NCI-H187 treated with DMSO at 0.1 percent for 48 hours (cell line): ENCODE measurements at regions not wholly inside any gene's neighbourhood (a gene's known extent, or its start where the extent isn't known, plus 50 kb on each side); places are given as distances from the start of the nearest gene placed in this dataset.
"Not testable (repeated sequence)": the region's sequence is repeated elsewhere in the genome, so short reads cannot be mapped to it uniquely, and the experiment has no call there.

Source experiments
- DNase-seq: peaks from one replicate; lab custom pipeline; 2025; lab: John Stamatoyannopoulos, UW

GRCh38 chr6:88454658-88455057 is 288.5 kb upstream of the CNR1 start:
- no peak for DNase-seq

DNA sequence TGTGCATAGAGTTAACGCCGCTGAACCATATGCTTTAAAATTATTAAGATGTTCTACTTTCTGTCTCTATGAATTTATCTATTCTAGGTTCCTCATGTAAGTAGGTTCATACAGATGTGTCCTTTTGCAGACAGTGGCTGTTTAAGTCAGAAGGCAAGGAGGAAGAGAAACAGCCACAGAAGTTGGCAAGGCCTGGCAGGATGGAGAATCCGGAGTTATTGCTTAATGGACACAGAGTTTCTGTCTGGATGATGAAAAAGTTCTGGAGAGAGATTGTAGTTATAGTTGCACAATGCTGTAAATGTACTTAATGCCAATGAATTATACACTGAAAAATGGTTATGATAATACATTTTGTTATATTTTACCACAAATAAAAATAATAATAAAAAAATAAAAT is 283.6 kb upstream of the CNR1 start:
- DNase-seq: no peak

- DNase-seq: no peak
Observed at GRCh38 chr6:88445188-88445965, 279.2 kb upstream of the CNR1 start.

DNA sequence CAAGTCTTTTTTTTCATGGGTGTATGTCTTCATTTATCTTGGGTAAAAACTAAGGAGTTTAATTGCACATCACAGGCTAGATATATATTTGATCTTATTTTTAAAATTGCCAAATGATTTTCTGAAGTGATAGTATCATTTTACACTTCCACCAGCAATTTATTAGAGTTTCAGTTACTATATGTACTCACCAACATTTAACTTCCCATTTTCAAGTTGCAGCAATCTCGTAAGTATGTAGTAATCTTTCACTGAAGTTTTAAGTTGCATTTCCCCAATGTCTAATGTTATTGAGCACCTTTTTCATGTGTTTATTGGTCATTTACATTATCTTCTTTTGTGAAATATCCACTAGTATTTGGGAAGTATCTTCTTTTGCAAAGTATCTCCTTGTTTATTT is 277.4 kb upstream of the CNR1 start:
- DNase-seq: no peak

DNA sequence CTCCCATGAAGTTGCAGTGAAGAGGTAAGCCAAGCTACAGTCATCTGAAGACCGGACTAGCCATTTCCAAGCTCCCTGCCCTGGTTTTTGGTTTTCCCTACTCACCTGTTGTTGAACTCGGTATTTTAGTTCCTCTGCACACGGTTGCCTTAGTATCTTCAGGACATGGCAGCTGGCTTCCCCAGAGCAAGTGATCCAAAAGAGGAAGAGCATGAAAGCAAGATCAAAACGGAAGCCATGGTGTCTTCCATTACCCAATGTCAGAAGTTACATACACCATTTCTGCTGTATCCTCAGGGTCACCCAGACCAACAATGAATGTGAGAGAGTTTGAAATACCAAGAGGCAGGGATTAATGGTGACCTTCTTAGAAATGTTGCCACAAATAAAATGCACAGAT is 276.6 kb upstream of the CNR1 start:
- no peak for DNase-seq

- DNase-seq: no peak
Observed at GRCh38 chr6:88441346-88441745, 275.2 kb upstream of the CNR1 start.

- no peak for DNase-seq
Observed at GRCh38 chr6:88428068-88428467, 261.9 kb upstream of the CNR1 start.

GRCh38 chr6:88426005-88426404 is 259.9 kb upstream of the CNR1 start:
- no peak for DNase-seq

- DNase-seq: no peak
Observed at GRCh38 chr6:88422831-88423230, 256.7 kb upstream of the CNR1 start.

DNA sequence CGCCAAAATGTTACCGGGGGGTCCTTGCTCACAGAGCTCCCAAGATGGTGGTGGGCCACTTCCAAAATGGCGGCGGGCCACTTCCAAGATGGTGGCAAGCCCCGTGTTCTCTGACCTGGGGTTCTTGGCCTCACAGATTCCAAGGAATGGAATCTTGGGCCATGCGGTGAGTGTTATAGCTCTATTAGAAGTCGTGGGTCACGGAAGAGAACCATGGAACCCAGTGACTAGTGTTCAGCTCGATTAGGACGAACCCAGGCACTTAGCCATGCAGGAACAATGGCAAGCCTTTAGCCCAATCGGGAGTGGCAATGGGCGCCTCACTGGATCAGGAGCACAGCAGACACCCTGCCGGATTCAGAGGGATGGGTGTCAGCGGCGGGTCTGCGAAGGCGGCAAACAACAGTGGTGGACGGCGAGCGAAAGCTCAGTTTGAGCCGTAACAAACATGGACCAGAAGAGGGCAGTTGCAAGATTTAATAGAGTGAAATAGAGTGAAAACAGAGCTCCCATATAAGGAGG is 254.9 kb upstream of the CNR1 start:
- DNase-seq: not testable (repeated sequence)

DNA sequence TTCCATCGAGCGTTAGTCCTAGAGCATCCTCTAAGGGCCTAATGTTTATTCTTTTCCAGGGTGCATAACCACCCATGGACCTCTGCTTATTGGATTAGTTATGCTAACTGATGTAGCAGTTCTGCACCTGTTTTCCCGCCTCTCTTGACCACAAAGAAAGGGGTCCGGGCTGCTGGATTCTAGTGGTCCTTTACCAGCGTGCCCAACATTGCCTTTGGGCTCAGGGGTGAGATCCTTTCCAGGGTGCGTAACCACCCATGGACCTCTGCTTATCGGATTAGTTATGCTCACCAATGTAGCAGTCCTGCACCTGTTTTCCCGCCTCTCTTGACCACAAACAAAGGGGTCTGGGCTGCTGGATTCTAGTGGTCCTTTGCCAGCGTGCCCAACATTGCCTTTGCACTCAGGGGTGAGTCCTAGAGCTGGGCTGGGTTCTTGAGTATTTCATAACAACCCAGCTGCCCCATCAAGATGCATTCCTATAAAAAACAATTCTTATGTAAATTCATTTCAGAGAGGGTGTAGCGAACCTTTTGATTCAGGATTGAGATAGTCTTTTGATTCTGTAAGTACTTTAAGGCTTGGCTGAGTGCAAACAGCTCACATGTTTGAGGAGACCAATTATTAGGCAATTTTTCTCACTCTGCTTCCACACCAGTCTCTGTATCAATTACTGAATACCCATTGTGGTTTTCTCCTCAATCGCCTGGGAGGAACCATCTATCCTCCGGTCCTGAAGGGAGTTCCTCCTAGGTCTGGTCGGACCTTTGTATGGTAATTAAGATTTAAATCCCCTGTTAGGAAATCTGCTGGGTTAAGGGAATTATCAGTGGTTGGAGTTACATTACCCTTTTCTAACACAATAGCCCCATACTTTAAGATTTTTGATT is 253.0 kb upstream of the CNR1 start:
- not testable (repeated sequence) for DNase-seq

GRCh38 chr6:88417361-88417760 is 251.2 kb upstream of the CNR1 start:
- not testable (repeated sequence) for DNase-seq

DNA sequence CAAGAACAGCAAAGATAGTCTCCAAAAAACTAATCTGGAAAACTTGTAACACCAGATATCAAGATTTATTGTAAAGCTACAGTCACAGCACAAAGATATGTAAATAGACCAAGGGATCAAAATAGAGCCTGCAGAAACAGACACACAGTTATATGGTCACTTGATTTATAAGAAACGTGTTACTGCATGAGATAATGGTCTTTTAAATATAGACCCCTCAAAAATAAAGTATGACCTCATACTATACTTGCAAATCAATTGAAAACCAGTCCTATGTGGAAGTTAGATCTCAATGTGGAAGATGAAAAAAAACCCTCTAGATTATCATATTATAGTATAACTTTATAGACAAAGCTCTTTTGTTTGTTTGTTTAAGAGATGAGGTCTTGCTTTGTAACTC is 247.3 kb upstream of the CNR1 start:
- no peak for DNase-seq

- DNase-seq: not testable (repeated sequence)
Observed at GRCh38 chr6:88408355-88408754, 242.2 kb upstream of the CNR1 start.

- DNase-seq: not testable (repeated sequence)
Observed at GRCh38 chr6:88406674-88407073, 240.5 kb upstream of the CNR1 start.

DNA sequence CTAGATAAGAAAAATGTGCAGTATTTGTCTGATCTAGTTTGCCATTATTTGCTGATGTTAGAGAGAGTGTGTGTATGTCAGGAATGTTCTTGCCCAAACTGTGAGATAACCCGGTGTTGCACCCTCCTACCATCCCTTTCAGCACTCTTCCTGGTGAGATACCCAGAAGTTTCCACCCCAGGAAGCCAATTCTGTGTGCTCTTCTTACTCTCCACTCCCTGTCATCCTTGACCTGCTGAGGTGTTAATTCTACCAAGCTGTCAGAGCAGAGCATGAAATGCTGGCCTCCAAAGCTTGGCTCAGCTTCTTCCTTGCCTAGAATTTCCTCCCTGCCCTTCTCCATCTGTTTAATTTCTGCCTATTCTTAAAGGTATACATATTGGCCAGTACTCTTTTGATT is 237.3 kb upstream of the CNR1 start:
- DNase-seq: no peak

DNA sequence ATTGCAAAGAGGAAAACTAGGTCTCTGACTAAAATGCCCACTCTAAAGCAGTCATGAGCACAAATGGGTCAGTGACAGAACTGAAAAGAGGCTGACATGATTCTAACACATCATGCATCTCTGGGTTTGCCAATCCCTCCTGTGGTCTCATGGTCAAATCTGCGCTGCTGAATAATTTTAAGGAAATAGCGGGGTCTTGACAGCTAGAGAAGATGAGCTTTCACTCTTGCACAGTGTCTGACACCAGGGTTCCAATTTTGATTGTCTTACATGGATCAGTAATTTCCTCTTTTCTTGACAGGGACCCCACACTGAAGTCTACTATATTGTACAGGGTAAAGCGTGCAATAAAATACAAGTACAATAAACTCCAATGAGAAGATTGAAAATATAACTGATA is 236.8 kb upstream of the CNR1 start:
- DNase-seq: no peak

DNA sequence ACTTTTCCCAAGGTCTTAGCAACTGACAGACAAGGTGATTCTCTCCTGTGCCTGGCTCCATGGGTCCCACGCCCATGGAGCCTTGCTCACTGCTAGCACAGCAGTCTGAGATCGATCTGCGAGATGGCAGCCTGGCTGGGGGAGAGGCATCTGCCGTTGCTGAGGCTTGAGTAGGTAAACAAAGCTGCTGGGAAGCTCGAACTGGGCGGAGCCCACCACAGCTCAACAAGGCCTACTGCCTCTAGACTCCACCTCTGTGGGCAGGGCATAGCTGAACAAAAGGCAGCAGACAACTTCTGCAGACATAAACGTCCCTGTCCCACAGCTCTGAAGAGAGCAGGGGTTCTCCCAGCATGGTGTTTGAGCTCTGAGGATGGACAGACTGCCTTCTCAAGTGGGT is 224.9 kb upstream of the CNR1 start:
- DNase-seq: not testable (repeated sequence)

DNA sequence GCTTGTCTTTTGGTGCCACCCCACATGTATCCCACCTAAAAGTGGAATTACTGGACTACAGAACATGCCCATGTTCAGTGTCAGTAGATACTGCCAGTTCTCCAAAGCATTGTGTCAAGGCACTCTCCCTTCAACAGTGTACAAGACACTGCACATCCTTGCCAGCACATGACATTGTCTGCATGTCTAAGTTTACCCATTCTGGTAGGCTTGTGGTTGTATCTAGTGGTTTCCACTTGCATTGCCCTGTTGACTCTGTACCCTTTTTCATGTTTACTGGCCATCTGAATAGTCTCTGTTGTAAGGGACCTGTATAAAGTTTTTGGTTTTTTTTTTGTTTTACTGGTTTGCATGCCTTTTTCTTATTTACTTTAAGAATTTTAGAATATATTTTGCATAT is 222.4 kb upstream of the CNR1 start:
- no peak for DNase-seq

DNA sequence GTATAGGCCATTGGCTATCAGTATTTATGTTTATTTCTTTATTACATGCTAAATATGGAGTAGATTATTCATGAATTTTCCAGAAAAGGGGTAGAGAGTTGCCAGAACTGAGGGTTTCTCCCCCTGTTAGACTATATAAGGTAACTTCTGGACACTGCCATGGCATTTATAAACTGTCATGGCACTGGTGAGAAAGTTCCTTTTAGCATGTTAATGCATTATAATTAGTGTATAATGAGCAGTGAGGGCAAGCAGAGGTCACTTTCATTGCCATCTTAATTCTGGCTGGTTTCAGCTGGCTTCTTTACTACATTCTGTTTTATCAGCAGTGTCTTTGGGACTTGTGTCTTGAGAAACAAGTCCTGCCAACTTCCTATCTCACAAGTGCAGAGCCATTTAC is 220.0 kb upstream of the CNR1 start:
- no peak for DNase-seq

- DNase-seq: no peak
Observed at GRCh38 chr6:88383183-88383582, 217.0 kb upstream of the CNR1 start.

DNA sequence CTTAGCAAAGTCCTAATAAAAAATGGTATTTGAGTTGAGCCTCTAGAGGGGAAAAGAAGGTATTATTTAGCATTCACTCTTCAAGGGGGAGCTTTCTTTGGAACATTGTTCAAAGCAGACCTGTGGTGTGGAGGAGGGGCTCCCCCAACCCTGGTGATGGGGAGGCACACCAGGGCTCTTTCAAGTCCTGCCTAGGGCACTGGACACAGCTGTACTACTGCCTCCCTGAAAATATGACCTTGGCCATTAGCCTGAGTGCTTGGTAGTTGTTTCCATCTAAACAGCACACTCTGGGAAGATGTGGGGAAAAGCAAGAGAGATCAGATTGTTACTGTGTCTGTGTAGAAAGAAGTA is 215.1 kb upstream of the CNR1 start:
- no peak for DNase-seq

GRCh38 chr6:88380618-88381288 is 214.6 kb upstream of the CNR1 start:
- no peak for DNase-seq
